ENCODE measurements at regions not wholly inside any gene's neighbourhood (a gene's known extent, or its start where the extent isn't known, plus 50 kb on each side); places are given as distances from the start of the nearest gene placed in this dataset.
"Not testable (repeated sequence)": the region's sequence is repeated elsewhere in the genome, so short reads cannot be mapped to it uniquely, and the experiment has no call there.

DNA sequence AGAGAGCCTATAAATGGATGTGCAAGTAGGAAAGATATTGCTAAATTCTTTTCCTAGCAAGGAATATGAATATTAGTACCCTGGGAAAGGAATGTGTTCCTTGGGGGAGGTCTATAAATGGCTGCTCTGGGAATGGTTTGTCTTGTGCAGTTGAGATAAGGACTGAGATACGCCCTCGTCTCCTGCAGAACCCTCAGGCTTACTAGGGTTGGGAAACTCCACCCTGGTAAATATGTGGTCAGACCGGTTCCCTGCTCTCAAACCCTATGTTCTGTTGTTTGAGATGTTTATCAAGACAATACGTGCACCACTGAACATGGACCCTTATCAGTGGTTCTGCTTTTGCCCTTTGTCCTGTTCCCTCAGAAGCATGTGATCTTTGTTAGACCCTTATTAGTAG, 1698.9 kb downstream of the GRIK2 start:
- TF ChIP-seq, protein P1, sequence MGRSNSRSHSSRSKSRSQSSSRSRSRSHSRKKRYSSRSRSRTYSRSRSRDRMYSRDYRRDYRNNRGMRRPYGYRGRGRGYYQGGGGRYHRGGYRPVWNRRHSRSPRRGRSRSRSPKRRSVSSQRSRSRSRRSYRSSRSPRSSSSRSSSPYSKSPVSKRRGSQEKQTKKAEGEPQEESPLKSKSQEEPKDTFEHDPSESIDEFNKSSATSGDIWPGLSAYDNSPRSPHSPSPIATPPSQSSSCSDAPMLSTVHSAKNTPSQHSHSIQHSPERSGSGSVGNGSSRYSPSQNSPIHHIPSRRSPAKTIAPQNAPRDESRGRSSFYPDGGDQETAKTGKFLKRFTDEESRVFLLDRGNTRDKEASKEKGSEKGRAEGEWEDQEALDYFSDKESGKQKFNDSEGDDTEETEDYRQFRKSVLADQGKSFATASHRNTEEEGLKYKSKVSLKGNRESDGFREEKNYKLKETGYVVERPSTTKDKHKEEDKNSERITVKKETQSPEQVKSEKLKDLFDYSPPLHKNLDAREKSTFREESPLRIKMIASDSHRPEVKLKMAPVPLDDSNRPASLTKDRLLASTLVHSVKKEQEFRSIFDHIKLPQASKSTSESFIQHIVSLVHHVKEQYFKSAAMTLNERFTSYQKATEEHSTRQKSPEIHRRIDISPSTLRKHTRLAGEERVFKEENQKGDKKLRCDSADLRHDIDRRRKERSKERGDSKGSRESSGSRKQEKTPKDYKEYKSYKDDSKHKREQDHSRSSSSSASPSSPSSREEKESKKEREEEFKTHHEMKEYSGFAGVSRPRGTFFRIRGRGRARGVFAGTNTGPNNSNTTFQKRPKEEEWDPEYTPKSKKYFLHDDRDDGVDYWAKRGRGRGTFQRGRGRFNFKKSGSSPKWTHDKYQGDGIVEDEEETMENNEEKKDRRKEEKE (IDR thresholded peaks at IDR 0.05) = not testable (repeated sequence)
- not testable (repeated sequence) for TF ChIP-seq REST (IDR thresholded peaks at IDR 0.05; ENCODE audit: low read depth, low read length); MEF2A (IDR thresholded peaks at IDR 0.05; ENCODE audit: insufficient read depth, low read depth, low read length); ATF3 (IDR thresholded peaks at IDR 0.05; ENCODE audit: borderline replicate concordance, extremely low read depth, low read depth, low read length); CREM (IDR thresholded peaks at IDR 0.05; ENCODE audit: low read depth); BHLHE40 (IDR thresholded peaks at IDR 0.05; ENCODE audit: borderline replicate concordance in 1 of 2, low read depth in 2 of 2, low read length in 1 of 2); POLR2A (IDR thresholded peaks at IDR 0.05; ENCODE audit: low read depth, low read length)
- TF ChIP-seq, protein P2, sequence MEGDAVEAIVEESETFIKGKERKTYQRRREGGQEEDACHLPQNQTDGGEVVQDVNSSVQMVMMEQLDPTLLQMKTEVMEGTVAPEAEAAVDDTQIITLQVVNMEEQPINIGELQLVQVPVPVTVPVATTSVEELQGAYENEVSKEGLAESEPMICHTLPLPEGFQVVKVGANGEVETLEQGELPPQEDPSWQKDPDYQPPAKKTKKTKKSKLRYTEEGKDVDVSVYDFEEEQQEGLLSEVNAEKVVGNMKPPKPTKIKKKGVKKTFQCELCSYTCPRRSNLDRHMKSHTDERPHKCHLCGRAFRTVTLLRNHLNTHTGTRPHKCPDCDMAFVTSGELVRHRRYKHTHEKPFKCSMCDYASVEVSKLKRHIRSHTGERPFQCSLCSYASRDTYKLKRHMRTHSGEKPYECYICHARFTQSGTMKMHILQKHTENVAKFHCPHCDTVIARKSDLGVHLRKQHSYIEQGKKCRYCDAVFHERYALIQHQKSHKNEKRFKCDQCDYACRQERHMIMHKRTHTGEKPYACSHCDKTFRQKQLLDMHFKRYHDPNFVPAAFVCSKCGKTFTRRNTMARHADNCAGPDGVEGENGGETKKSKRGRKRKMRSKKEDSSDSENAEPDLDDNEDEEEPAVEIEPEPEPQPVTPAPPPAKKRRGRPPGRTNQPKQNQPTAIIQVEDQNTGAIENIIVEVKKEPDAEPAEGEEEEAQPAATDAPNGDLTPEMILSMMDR (IDR thresholded peaks at IDR 0.05 in 2 of 3, conservative IDR thresholded peaks at IDR 0.05 in 1 of 3; ENCODE audit: control insufficient read depth in 2 of 3, extremely low read depth in 1 of 3, insufficient read depth in 1 of 3, low read depth in 3 of 3, low read length in 3 of 3) = not testable (repeated sequence)
